ENCODE measurements at regions not wholly inside any gene's neighbourhood (a gene's known extent, or its start where the extent isn't known, plus 50 kb on each side); places are given as distances from the start of the nearest gene placed in this dataset.

GRCh38 chr2:6757215-6757614, 108.5 kb downstream of the CMPK2 start:
- H3K9me3 ChIP-seq (ENCODE audit: low read length), result no peaks in the 10 kb centered on the region
- H3K36me3 ChIP-seq (ENCODE audit: low read depth, low read length), result no peaks in the 10 kb centered on the region
- no peak overlapping the region for H3K4me3 ChIP-seq (ENCODE audit: low read length)
- CTCF ChIA-PET, result no interaction called here
- DNase-seq (no peak), ATAC-seq (no peak)
- BruUV-seq (replicated peaks), result no TSS peak
- no peaks in the 10 kb centered on the region for H3F3A ChIP-seq (ENCODE audit: low read length, unreplicated experiment)
- POLR2A ChIA-PET (ENCODE audit: unreplicated experiment), result no interaction called here
- TF ChIP-seq EZH2 (IDR thresholded peaks at IDR 0.05; ENCODE audit: low read length, unreplicated experiment), result no peak
- TF ChIP-seq, protein P1, sequence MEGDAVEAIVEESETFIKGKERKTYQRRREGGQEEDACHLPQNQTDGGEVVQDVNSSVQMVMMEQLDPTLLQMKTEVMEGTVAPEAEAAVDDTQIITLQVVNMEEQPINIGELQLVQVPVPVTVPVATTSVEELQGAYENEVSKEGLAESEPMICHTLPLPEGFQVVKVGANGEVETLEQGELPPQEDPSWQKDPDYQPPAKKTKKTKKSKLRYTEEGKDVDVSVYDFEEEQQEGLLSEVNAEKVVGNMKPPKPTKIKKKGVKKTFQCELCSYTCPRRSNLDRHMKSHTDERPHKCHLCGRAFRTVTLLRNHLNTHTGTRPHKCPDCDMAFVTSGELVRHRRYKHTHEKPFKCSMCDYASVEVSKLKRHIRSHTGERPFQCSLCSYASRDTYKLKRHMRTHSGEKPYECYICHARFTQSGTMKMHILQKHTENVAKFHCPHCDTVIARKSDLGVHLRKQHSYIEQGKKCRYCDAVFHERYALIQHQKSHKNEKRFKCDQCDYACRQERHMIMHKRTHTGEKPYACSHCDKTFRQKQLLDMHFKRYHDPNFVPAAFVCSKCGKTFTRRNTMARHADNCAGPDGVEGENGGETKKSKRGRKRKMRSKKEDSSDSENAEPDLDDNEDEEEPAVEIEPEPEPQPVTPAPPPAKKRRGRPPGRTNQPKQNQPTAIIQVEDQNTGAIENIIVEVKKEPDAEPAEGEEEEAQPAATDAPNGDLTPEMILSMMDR (conservative IDR thresholded peaks at IDR 0.05; ENCODE audit: low read depth, low read length), result no peak
- no peak for TF ChIP-seq EZH2phosphoT487 (IDR thresholded peaks at IDR 0.05; ENCODE audit: borderline replicate concordance, low read length)
- no peaks in the 10 kb centered on the region for H3K4me1 ChIP-seq (ENCODE audit: insufficient read depth, low read length)
- no peak overlapping the region for H3K9ac ChIP-seq (ENCODE audit: low read length)
- no peak overlapping the region for H3K4me2 ChIP-seq (ENCODE audit: low read length)
- intact Hi-C loops (cut with micrococcal nuclease), result no loop called here
- no peaks in the 10 kb centered on the region for H4K20me1 ChIP-seq (ENCODE audit: low read length)
- no peaks in the 10 kb centered on the region for H3K79me2 ChIP-seq (ENCODE audit: low read length)
- no peak overlapping the region for H2AFZ ChIP-seq (ENCODE audit: low read length)
- H3K27ac ChIP-seq (ENCODE audit: low read length), result no peak overlapping the region
- H3K27me3 ChIP-seq (ENCODE audit: low read length), result peaks cover 59% of the 10 kb centered on the region
- H3K9me2 ChIP-seq (replicated peaks; ENCODE audit: low read length), result no peaks in the 10 kb centered on the region

DNA sequence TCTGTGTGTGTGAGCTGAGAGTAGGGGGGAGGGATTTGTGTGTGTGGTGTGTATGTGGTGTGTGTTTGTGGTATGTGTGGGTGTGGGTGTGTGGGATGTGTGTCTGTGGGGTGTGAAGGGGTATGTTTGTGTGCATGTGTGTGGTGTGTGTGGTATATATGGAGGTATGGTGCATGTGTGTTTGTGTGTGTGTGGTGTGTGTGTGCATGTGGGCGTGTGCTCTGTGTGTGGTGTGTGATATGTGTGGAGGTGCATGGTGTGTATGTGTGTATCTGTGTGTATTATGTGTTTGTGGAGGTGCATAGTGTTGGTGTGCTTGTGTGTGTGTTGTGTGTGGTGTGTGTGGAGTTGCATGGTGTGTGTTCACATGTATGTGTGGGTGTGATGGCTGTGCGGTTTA, 106.0 kb downstream of the CMPK2 start:
- no peak overlapping the region for H3K4me3 ChIP-seq (ENCODE audit: low read length)
- no peaks in the 10 kb centered on the region for H3K9me2 ChIP-seq (replicated peaks; ENCODE audit: low read length)
- no peak overlapping the region for H3K4me2 ChIP-seq (ENCODE audit: low read length)
- H3K9me3 ChIP-seq (ENCODE audit: low read length), result no peaks in the 10 kb centered on the region
- no peaks in the 10 kb centered on the region for H3K4me1 ChIP-seq (ENCODE audit: insufficient read depth, low read length)
- POLR2A ChIA-PET (ENCODE audit: unreplicated experiment), result no interaction called here
- H4K20me1 ChIP-seq (ENCODE audit: low read length), result no peaks in the 10 kb centered on the region
- ATAC-seq (no peak), DNase-seq (no peak)
- TF ChIP-seq EZH2phosphoT487 (IDR thresholded peaks at IDR 0.05; ENCODE audit: borderline replicate concordance, low read length) (no peak), EZH2 (IDR thresholded peaks at IDR 0.05; ENCODE audit: low read length, unreplicated experiment) (no peak)
- TF ChIP-seq, protein P1 (conservative IDR thresholded peaks at IDR 0.05; ENCODE audit: low read depth, low read length), result no peak
- BruUV-seq (replicated peaks), result no TSS peak
- peaks cover 71% of the 10 kb centered on the region for H3K27me3 ChIP-seq (ENCODE audit: low read length)
- no peaks in the 10 kb centered on the region for H3K36me3 ChIP-seq (ENCODE audit: low read depth, low read length)
- H3K27ac ChIP-seq (ENCODE audit: low read length), result no peak overlapping the region
- no peaks in the 10 kb centered on the region for H3F3A ChIP-seq (ENCODE audit: low read length, unreplicated experiment)
- no peak overlapping the region for H2AFZ ChIP-seq (ENCODE audit: low read length)
- H3K79me2 ChIP-seq (ENCODE audit: low read length), result no peaks in the 10 kb centered on the region
- intact Hi-C loops (cut with micrococcal nuclease), result no loop called here
- no peak overlapping the region for H3K9ac ChIP-seq (ENCODE audit: low read length)
- CTCF ChIA-PET, result no interaction called here

DNA sequence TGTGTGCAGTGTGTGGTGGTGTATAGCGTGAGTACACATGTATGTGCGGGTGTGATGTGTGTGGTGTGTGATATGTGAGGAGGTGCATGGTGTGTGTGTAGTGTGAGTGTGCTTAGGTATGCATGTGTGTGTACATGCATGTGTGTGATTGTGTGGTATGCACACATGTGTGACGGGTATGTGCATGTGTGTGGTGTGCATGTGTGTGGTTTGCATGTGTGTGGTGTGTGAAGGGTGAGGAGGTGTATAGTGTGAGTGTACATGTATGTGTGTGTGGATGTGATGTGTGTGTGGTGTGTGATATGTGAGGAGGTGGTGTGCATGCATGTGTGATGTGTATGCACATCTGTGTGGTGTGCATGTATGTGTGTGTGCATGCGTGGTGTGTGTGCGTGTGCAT, 105.6 kb downstream of the CMPK2 start:
- BruUV-seq (replicated peaks), result no TSS peak
- no peaks in the 10 kb centered on the region for H3K79me2 ChIP-seq (ENCODE audit: low read length)
- no peaks in the 10 kb centered on the region for H4K20me1 ChIP-seq (ENCODE audit: low read length)
- H3K9me3 ChIP-seq (ENCODE audit: low read length), result no peaks in the 10 kb centered on the region
- no peaks in the 10 kb centered on the region for H3K9me2 ChIP-seq (replicated peaks; ENCODE audit: low read length)
- ChIA-PET CTCF (no interaction called here), POLR2A (ENCODE audit: unreplicated experiment) (no interaction called here)
- H3K9ac ChIP-seq (ENCODE audit: low read length), result no peak overlapping the region
- H3K27ac ChIP-seq (ENCODE audit: low read length), result no peak overlapping the region
- no peak overlapping the region for H2AFZ ChIP-seq (ENCODE audit: low read length)
- no peaks in the 10 kb centered on the region for H3K4me1 ChIP-seq (ENCODE audit: insufficient read depth, low read length)
- no peak overlapping the region for H3K4me2 ChIP-seq (ENCODE audit: low read length)
- peaks cover 72% of the 10 kb centered on the region for H3K27me3 ChIP-seq (ENCODE audit: low read length)
- no peaks in the 10 kb centered on the region for H3K36me3 ChIP-seq (ENCODE audit: low read depth, low read length)
- intact Hi-C loops (cut with micrococcal nuclease), result no loop called here
- no peak for DNase-seq
- no peaks in the 10 kb centered on the region for H3F3A ChIP-seq (ENCODE audit: low read length, unreplicated experiment)
- no peak overlapping the region for H3K4me3 ChIP-seq (ENCODE audit: low read length)
- no peak for ATAC-seq
- TF ChIP-seq EZH2 (IDR thresholded peaks at IDR 0.05; ENCODE audit: low read length, unreplicated experiment) (no peak), EZH2phosphoT487 (IDR thresholded peaks at IDR 0.05; ENCODE audit: borderline replicate concordance, low read length) (no peak)
- TF ChIP-seq, protein P1 (conservative IDR thresholded peaks at IDR 0.05; ENCODE audit: low read depth, low read length), result no peak
